OCI-M1 (cell line): ENCODE measurements at regions not wholly inside any gene's neighbourhood (a gene's known extent, or its start where the extent isn't known, plus 50 kb on each side); places are given as distances from the start of the nearest gene placed in this dataset.

Experiments used
- DNase-seq: peaks from one replicate; lab custom pipeline; 2025; lab: John Stamatoyannopoulos, UW

- DNase-seq, result no peak
Observed at GRCh38 chr3:68162644-68163043, 508.2 kb upstream of the SUCLG2 start.

GRCh38 chr3:68151359-68151758, 496.9 kb upstream of the SUCLG2 start:
- DNase-seq, result no peak

GRCh38 chr3:68148447-68148846, 494.0 kb upstream of the SUCLG2 start:
- DNase-seq, result no peak

GRCh38 chr3:68142441-68142840, 488.0 kb upstream of the SUCLG2 start:
- no peak for DNase-seq

- no peak for DNase-seq
Observed at GRCh38 chr3:68139897-68140296, 485.5 kb upstream of the SUCLG2 start.

- no peak for DNase-seq
Observed at GRCh38 chr3:68136411-68136810, 482.0 kb upstream of the SUCLG2 start.

GRCh38 chr3:68135067-68135466, 480.7 kb upstream of the SUCLG2 start:
- no peak for DNase-seq

GRCh38 chr3:68129065-68129464, 474.7 kb upstream of the SUCLG2 start:
- no peak for DNase-seq

- DNase-seq, result no peak
Observed at GRCh38 chr3:68123231-68123630, 468.8 kb upstream of the SUCLG2 start.

- DNase-seq, result no peak
Observed at GRCh38 chr3:68121287-68121686, 466.9 kb upstream of the SUCLG2 start.

- DNase-seq, result no peak
Observed at GRCh38 chr3:68116580-68116979, 462.2 kb upstream of the SUCLG2 start.

GRCh38 chr3:68103811-68104210, 449.4 kb upstream of the SUCLG2 start:
- DNase-seq, result no peak

- no peak for DNase-seq
Observed at GRCh38 chr3:68090571-68090970, 436.2 kb upstream of the SUCLG2 start.

GRCh38 chr3:68089572-68090011, 435.2 kb upstream of the SUCLG2 start:
- DNase-seq, result no peak

- DNase-seq, result no peak
Observed at GRCh38 chr3:68088636-68089035, 434.2 kb upstream of the SUCLG2 start.

GRCh38 chr3:68088216-68088615, 433.8 kb upstream of the SUCLG2 start:
- DNase-seq, result no peak

- no peak for DNase-seq
Observed at GRCh38 chr3:68072062-68072461, 417.6 kb upstream of the SUCLG2 start.

GRCh38 chr3:68070186-68070585, 415.8 kb upstream of the SUCLG2 start:
- no peak for DNase-seq

GRCh38 chr3:68067314-68067713, 412.9 kb upstream of the SUCLG2 start:
- DNase-seq, result no peak

GRCh38 chr3:68062926-68063325, 408.5 kb upstream of the SUCLG2 start:
- no peak for DNase-seq

GRCh38 chr3:68060910-68061309, 406.5 kb upstream of the SUCLG2 start:
- DNase-seq, result no peak

- DNase-seq, result no peak
Observed at GRCh38 chr3:68060191-68060590, 405.8 kb upstream of the SUCLG2 start.

- DNase-seq, result no peak
Observed at GRCh38 chr3:68059628-68060152, 405.3 kb upstream of the SUCLG2 start.

GRCh38 chr3:68057637-68058320, 403.4 kb upstream of the SUCLG2 start:
- DNase-seq, result no peak
